GM12874 (cell line): ENCODE measurements at regions not wholly inside any gene's neighbourhood (a gene's known extent, or its start where the extent isn't known, plus 50 kb on each side); places are given as distances from the start of the nearest gene placed in this dataset.

ENCODE experiments used
- CTCF ChIP-seq: IDR thresholded peaks from 2 replicates; pipeline ENCODE4 v1.5.1; 2011; ENCODE audit warnings: low read depth, mild to moderate bottlenecking, control low read depth, low read length, moderate library complexity; ENCODE audit not compliant: insufficient read depth

GRCh38 chr2:75276093-75277029 lies 77.0 kb upstream of the TACR1 start:
- no peak for TF ChIP-seq CTCF

DNA sequence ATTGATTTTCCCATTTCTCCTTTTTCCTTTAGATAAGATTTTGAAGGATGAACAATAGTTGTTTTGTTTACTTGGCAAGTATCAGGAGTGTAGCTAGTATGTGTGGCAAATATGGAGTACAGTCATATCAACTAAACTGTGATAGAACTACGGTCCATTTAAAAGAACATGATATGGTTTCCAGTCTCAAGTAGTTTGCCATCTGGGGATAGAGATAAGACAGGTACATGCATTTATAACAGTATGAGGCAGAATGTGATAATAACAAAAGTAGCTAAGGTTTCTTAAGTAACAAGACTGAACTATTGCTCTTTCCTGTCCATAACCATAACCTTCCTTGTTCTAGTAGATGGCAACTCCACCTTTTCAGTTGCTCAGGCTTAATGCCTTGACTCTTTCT lies 75.6 kb upstream of the TACR1 start:
- TF ChIP-seq CTCF = no peak

- no peak for TF ChIP-seq CTCF
Measured at GRCh38 chr2:75268112-75268511, 68.8 kb upstream of the TACR1 start.

- no peak for TF ChIP-seq CTCF
Measured at GRCh38 chr2:75261923-75262322, 62.6 kb upstream of the TACR1 start.

DNA sequence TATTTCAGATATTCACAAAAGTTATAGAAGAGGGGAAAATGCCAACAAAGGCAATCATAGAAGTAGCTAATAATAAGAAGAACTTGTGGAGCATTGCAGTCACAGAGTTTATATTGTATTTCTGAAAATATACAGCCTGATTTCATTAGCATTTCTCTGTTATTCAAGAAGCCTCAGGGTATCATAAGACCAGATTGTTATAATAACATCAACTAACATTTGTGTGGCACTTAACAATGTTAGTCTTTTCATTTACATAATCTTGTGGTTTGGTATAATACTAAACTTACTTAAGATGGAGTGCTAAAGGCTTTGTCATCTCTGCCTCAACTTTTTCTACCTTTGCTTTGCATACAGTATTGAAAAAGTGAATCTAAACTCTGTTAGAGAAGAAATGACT lies 61.6 kb upstream of the TACR1 start:
- TF ChIP-seq CTCF = no peak

DNA sequence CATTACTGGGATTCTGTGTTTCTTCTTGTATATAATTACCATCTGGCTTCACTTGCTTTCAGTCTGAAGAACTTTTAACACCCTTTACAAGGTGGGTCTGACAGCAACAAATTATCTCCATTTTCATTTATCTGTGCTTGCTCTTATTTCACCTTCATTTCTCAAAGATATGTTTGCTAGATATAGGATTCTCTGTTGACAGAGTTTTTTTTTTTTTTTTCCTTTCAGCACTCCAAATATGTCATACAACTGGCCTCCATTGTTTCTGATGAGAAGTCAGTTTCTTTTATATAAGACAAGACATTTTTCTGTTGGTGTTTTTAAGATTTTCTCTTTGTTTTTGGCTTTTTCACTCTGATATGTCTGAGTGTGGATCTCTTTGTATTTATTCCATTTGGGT lies 59.3 kb upstream of the TACR1 start:
- no peak for TF ChIP-seq CTCF

DNA sequence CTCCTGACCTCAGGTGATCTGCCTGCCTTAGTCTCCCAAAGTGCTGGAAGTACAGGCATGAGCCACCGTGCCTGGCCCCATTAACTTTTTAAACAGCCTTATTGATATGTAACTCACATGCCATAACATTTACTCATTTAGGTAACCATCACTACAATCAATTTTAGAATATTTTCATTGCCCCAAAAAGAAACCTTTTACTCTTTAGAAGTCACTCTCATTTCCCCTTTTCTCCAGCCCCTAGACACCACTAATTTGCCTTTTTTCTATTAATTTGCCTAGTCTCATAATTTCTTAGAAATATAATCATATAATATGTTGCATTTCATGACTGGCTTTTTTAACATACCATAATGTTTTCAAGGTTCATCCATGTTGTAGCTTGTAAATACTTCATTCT lies 57.2 kb upstream of the TACR1 start:
- no peak for TF ChIP-seq CTCF

GRCh38 chr2:75253526-75253925 lies 54.2 kb upstream of the TACR1 start:
- TF ChIP-seq CTCF = no peak
